GM12865 (cell line): ENCODE measurements at regions not wholly inside any gene's neighbourhood (a gene's known extent, or its start where the extent isn't known, plus 50 kb on each side); places are given as distances from the start of the nearest gene placed in this dataset.

Source experiments
- DNase-seq: peaks from one replicate; pipeline ENCODE4 v3.0.0; 2010; ENCODE audit warnings: low read depth
- H3K4me3 ChIP-seq: 2 replicates; pipeline ENCODE4 v1.5.1; 2011; ENCODE audit warnings: mild to moderate bottlenecking, low read depth, low read length, control low read depth
- CTCF ChIP-seq: IDR thresholded peaks from 2 replicates; pipeline ENCODE4 v1.5.1; 2011; ENCODE audit warnings: low read length, control low read depth, low read depth, inconsistent platforms; ENCODE audit not compliant: insufficient read depth; ENCODE audit errors: missing control alignments

GRCh38 chr16:79456036-79456435, 144.5 kb downstream of the MAF start:
- no peak for TF ChIP-seq CTCF
- DNase-seq: no peak

GRCh38 chr16:79452671-79453070, 147.9 kb downstream of the MAF start:
- no peak for TF ChIP-seq CTCF
- no peak for DNase-seq
- no peak overlapping the region for H3K4me3 ChIP-seq

More at GRCh38 chr16:79456036-79456435, 144.5 kb downstream of the MAF start:
- H3K4me3 ChIP-seq: no peak overlapping the region

- H3K4me3 ChIP-seq: no peak overlapping the region
- no peak for TF ChIP-seq CTCF
- peak; percentile 38 for DNase-seq
These were observed 149.2 kb downstream of the MAF start for GRCh38 chr16:79451196-79451816.

GRCh38 chr16:79449900-79450299, 150.6 kb downstream of the MAF start:
- no peak for TF ChIP-seq CTCF
- no peak overlapping the region for H3K4me3 ChIP-seq
- no peak for DNase-seq

- no peak overlapping the region for H3K4me3 ChIP-seq
- no peak for DNase-seq
- TF ChIP-seq CTCF: no peak
These were observed 151.3 kb downstream of the MAF start for GRCh38 chr16:79449067-79449769.

GRCh38 chr16:79444572-79444971, 156.0 kb downstream of the MAF start:
- DNase-seq: no peak
- no peak overlapping the region for H3K4me3 ChIP-seq
- TF ChIP-seq CTCF: no peak
